ENCODE measurements at regions not wholly inside any gene's neighbourhood (a gene's known extent, or its start where the extent isn't known, plus 50 kb on each side); places are given as distances from the start of the nearest gene placed in this dataset.
A peak's percentile ranks its signal among the peaks of the same experiment; 100 is the strongest.

DNA sequence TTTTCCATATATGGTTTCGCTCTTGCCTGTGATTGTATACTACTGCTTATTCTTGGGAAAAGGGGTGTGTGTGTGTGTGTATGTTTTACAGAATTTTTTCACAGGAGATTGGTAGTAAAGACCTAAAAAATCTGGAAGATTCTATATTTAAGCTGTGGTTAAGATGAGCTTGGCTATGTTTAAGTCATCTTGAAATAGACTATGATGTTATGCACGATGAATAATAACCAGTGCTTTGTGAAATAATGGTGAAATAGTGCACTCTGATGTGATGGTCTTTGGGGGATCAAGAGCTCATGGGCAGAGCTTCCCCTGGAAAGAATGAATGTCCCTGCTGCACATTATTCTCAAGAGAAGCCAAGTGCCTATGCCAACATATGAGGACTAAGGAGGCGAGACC, 301.0 kb downstream of the ACTL7B start:
- DNase-seq: no peak
- no peaks in the 10 kb centered on the region for H3K9me3 Mint-ChIP-seq
- peaks cover 26% of the 10 kb centered on the region for H3K4me1 Mint-ChIP-seq
- no peaks in the 10 kb centered on the region for H3K36me3 Mint-ChIP-seq (ENCODE audit: low read depth)
- no peak overlapping the region for H3K4me3 Mint-ChIP-seq
- TF ChIP-seq CTCF (IDR thresholded peaks at IDR 0.05): no peak
- no peak overlapping the region for H3K27ac Mint-ChIP-seq
- peaks cover 17% of the 10 kb centered on the region for H3K27me3 Mint-ChIP-seq (ENCODE audit: low read depth, poor library complexity)

DNA sequence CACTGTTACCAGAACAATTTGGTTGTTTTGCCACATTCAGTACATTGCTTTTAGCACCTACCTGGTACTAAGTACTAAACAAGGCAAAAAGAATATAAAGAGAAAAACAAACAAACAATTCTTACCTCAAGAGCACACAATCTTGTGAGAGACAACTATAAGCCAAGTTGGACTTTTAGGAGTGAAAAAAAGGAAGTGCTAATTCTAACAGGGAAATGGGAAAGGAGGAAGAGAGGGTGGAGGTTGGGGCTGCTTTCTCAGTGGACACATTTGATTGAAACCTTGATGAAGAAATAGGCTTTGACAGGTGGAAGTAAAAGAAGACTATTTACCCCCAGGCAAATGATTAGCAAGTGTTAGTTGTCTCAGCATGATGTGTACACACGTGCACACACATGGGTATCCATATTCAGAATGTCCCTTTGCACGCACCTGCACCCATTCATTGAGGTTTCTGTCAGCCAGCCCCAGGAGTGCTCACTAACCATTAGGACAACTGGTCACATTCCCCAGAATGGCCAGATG, 302.6 kb downstream of the ACTL7B start:
- Mint-ChIP-seq H3K4me3 (no peak overlapping the region), H3K9me3 (no peaks in the 10 kb centered on the region), H3K36me3 (ENCODE audit: low read depth) (no peaks in the 10 kb centered on the region), H3K27ac (no peak overlapping the region), H3K4me1 (peaks cover 36% of the 10 kb centered on the region), H3K27me3 (ENCODE audit: low read depth, poor library complexity) (peaks cover 15% of the 10 kb centered on the region)
- no peak for DNase-seq
- no peak for TF ChIP-seq CTCF (IDR thresholded peaks at IDR 0.05)

GRCh38 chr9:108552459-108553040, 303.2 kb downstream of the ACTL7B start:
- Mint-ChIP-seq H3K27ac (no peak overlapping the region), H3K4me3 (no peak overlapping the region), H3K4me1 (peaks cover 36% of the 10 kb centered on the region), H3K27me3 (ENCODE audit: low read depth, poor library complexity) (peaks cover 11% of the 10 kb centered on the region), H3K36me3 (ENCODE audit: low read depth) (no peaks in the 10 kb centered on the region), H3K9me3 (no peaks in the 10 kb centered on the region)
- TF ChIP-seq CTCF (IDR thresholded peaks at IDR 0.05): no peak
- no peak for DNase-seq

DNA sequence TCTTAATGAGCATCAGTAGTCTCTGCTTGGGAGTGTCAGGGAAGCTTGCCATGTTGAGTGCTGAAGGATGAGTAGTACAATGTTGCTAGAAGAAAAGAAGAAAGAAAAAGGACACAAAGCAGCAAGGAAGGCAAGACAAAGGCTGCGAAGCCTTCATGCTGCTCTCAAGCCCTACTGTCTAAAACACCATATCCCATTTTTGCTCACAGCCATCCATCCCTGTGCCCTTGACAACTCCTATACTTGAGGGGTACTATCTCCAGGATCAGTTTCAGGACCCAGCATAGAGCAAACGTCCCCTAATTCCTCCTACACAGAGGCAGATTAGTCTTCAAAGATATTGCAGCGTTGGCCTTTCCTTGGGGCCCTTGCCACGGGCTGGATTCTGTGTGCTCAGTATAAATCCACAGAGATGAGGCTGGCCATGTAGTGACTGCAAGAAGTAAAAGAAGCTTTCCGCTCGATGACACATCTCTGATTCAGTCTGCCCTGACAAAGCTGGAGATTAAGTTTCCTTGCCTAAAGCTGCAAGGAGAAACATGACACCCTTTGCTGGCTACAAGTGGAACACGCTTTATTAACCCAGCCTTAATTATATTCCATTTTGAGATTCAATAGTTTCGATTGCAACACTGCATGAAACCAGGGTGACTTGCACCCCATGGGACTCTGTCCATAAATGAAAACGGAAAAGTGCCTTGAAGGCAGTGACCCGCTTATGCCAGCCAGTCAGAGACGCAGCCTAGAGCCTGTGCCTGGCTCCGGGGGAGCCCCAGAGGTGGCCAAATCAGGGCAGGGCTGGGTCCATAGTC, 304.6 kb downstream of the ACTL7B start:
- H3K27ac Mint-ChIP-seq: peak overlapping the region; percentile 8
- DNase-seq: no peak
- H3K4me3 Mint-ChIP-seq: no peak overlapping the region
- no peak for TF ChIP-seq CTCF (IDR thresholded peaks at IDR 0.05)
- peaks cover 8% of the 10 kb centered on the region for H3K27me3 Mint-ChIP-seq (ENCODE audit: low read depth, poor library complexity)
- H3K9me3 Mint-ChIP-seq: no peaks in the 10 kb centered on the region
- no peaks in the 10 kb centered on the region for H3K36me3 Mint-ChIP-seq (ENCODE audit: low read depth)
- peaks cover 36% of the 10 kb centered on the region for H3K4me1 Mint-ChIP-seq

- Mint-ChIP-seq H3K9me3 (no peaks in the 10 kb centered on the region), H3K36me3 (ENCODE audit: low read depth) (no peaks in the 10 kb centered on the region), H3K4me3 (no peak overlapping the region), H3K27me3 (ENCODE audit: low read depth, poor library complexity) (peaks cover 9% of the 10 kb centered on the region), H3K27ac (peak overlapping the region; percentile 80), H3K4me1 (peaks cover 36% of the 10 kb centered on the region)
- TF ChIP-seq CTCF (IDR thresholded peaks at IDR 0.05): no peak
- DNase-seq: no peak
Measured at GRCh38 chr9:108550106-108550505, 305.7 kb downstream of the ACTL7B start.

Data from nephron progenitor cell (in vitro differentiated cells).